T-helper 1 cell treated with Interleukin-12 subunit alpha and Interleukin-12 subunit beta and Interleukin-4 antibody, amounts not matched to agents 30 μg/mL and 1 μg/mL, for 36 hours (primary cell): ENCODE measurements at regions not wholly inside any gene's neighbourhood (a gene's known extent, or its start where the extent isn't known, plus 50 kb on each side); places are given as distances from the start of the nearest gene placed in this dataset.
A peak's percentile ranks its signal among the peaks of the same experiment; 100 is the strongest.

Source experiments
- H3K27ac Mint-ChIP-seq: one replicate; pipeline ENCODE4 v1.8.0; 2021; ENCODE audit warnings: mild to moderate bottlenecking, mixed read lengths
- H3K27me3 Mint-ChIP-seq: one replicate; pipeline ENCODE4 v1.8.0; 2021; ENCODE audit warnings: low read depth, mixed read lengths
- H3K36me3 Mint-ChIP-seq: one replicate; pipeline ENCODE4 v1.8.0; 2021; ENCODE audit warnings: low read depth, mixed read lengths
- H3K4me1 Mint-ChIP-seq: one replicate; pipeline ENCODE4 v1.8.0; 2021; ENCODE audit warnings: low read depth, mixed read lengths
- H3K4me3 Mint-ChIP-seq: one replicate; pipeline ENCODE4 v1.8.0; 2021; ENCODE audit warnings: mild to moderate bottlenecking, moderate library complexity, mixed read lengths
- H3K9me3 Mint-ChIP-seq: one replicate; pipeline ENCODE4 v1.8.0; 2021; ENCODE audit warnings: mixed read lengths

GRCh38 chr11:69979632-69980031 lies 98.5 kb upstream of the ANO1 start:
- no peaks in the 10 kb centered on the region for H3K9me3 Mint-ChIP-seq
- no peak overlapping the region for H3K4me3 Mint-ChIP-seq
- no peaks in the 10 kb centered on the region for H3K36me3 Mint-ChIP-seq
- H3K27ac Mint-ChIP-seq = no peak overlapping the region
- peaks cover 21% of the 10 kb centered on the region for H3K27me3 Mint-ChIP-seq
- H3K4me1 Mint-ChIP-seq = no peaks in the 10 kb centered on the region

GRCh38 chr11:69981119-69981784 lies 96.9 kb upstream of the ANO1 start:
- Mint-ChIP-seq H3K27me3 (peaks cover 27% of the 10 kb centered on the region), H3K4me3 (no peak overlapping the region), H3K36me3 (no peaks in the 10 kb centered on the region)

GRCh38 chr11:69982690-69983570 lies 95.2 kb upstream of the ANO1 start:
- no peak overlapping the region for H3K4me3 Mint-ChIP-seq
- H3K36me3 Mint-ChIP-seq = no peaks in the 10 kb centered on the region
- no peaks in the 10 kb centered on the region for H3K9me3 Mint-ChIP-seq
- no peak overlapping the region for H3K27ac Mint-ChIP-seq
- peaks cover 41% of the 10 kb centered on the region for H3K27me3 Mint-ChIP-seq
- H3K4me1 Mint-ChIP-seq = no peaks in the 10 kb centered on the region

More at GRCh38 chr11:69981119-69981784, 96.9 kb upstream of the ANO1 start:
- Mint-ChIP-seq H3K27ac (no peak overlapping the region), H3K4me1 (no peaks in the 10 kb centered on the region), H3K9me3 (no peaks in the 10 kb centered on the region)

- H3K4me1 Mint-ChIP-seq = no peaks in the 10 kb centered on the region
- H3K4me3 Mint-ChIP-seq = no peak overlapping the region
- no peaks in the 10 kb centered on the region for H3K36me3 Mint-ChIP-seq
- no peak overlapping the region for H3K27ac Mint-ChIP-seq
- peaks cover 47% of the 10 kb centered on the region for H3K27me3 Mint-ChIP-seq
- no peaks in the 10 kb centered on the region for H3K9me3 Mint-ChIP-seq
Observed at GRCh38 chr11:69983571-69983877, 94.6 kb upstream of the ANO1 start.

GRCh38 chr11:69983897-69984438 lies 94.1 kb upstream of the ANO1 start:
- Mint-ChIP-seq H3K27ac (no peak overlapping the region), H3K36me3 (no peaks in the 10 kb centered on the region), H3K4me1 (no peaks in the 10 kb centered on the region), H3K4me3 (no peak overlapping the region), H3K27me3 (peaks cover 51% of the 10 kb centered on the region), H3K9me3 (no peaks in the 10 kb centered on the region)

GRCh38 chr11:69984457-69985261 lies 93.5 kb upstream of the ANO1 start:
- H3K27ac Mint-ChIP-seq = no peak overlapping the region
- H3K4me3 Mint-ChIP-seq = no peak overlapping the region
- H3K9me3 Mint-ChIP-seq = no peaks in the 10 kb centered on the region
- no peaks in the 10 kb centered on the region for H3K36me3 Mint-ChIP-seq
- peaks cover 51% of the 10 kb centered on the region for H3K27me3 Mint-ChIP-seq
- no peaks in the 10 kb centered on the region for H3K4me1 Mint-ChIP-seq

- Mint-ChIP-seq H3K9me3 (no peaks in the 10 kb centered on the region), H3K4me3 (no peak overlapping the region), H3K27ac (no peak overlapping the region), H3K4me1 (no peaks in the 10 kb centered on the region), H3K27me3 (peaks cover 55% of the 10 kb centered on the region), H3K36me3 (no peaks in the 10 kb centered on the region)
Observed at GRCh38 chr11:69985331-69985640, 92.8 kb upstream of the ANO1 start.

- Mint-ChIP-seq H3K27me3 (peaks cover 58% of the 10 kb centered on the region), H3K9me3 (no peaks in the 10 kb centered on the region), H3K27ac (no peak overlapping the region), H3K4me1 (no peaks in the 10 kb centered on the region), H3K36me3 (no peaks in the 10 kb centered on the region), H3K4me3 (no peak overlapping the region)
Observed at GRCh38 chr11:69985641-69986439, 92.3 kb upstream of the ANO1 start.

- Mint-ChIP-seq H3K27me3 (peaks cover 63% of the 10 kb centered on the region), H3K9me3 (no peaks in the 10 kb centered on the region), H3K4me1 (no peaks in the 10 kb centered on the region), H3K27ac (no peak overlapping the region), H3K36me3 (no peaks in the 10 kb centered on the region), H3K4me3 (no peak overlapping the region)
Observed at GRCh38 chr11:69986440-69986787, 91.7 kb upstream of the ANO1 start.

GRCh38 chr11:69986830-69987229 lies 91.3 kb upstream of the ANO1 start:
- H3K27ac Mint-ChIP-seq = no peak overlapping the region
- H3K9me3 Mint-ChIP-seq = no peaks in the 10 kb centered on the region
- H3K27me3 Mint-ChIP-seq = peaks cover 67% of the 10 kb centered on the region
- H3K36me3 Mint-ChIP-seq = no peaks in the 10 kb centered on the region
- H3K4me3 Mint-ChIP-seq = no peak overlapping the region
- H3K4me1 Mint-ChIP-seq = no peaks in the 10 kb centered on the region

GRCh38 chr11:69992026-69992425 lies 86.1 kb upstream of the ANO1 start:
- Mint-ChIP-seq H3K9me3 (peaks cover 11% of the 10 kb centered on the region), H3K27ac (no peak overlapping the region), H3K36me3 (peaks cover 1% of the 10 kb centered on the region), H3K4me1 (peaks cover 2% of the 10 kb centered on the region), H3K27me3 (peaks cover 38% of the 10 kb centered on the region), H3K4me3 (no peak overlapping the region)

- H3K27ac Mint-ChIP-seq = no peak overlapping the region
Observed at GRCh38 chr11:69992943-69993694, 85.0 kb upstream of the ANO1 start.

GRCh38 chr11:69994810-69995209 lies 83.3 kb upstream of the ANO1 start:
- no peak overlapping the region for H3K4me3 Mint-ChIP-seq
- peaks cover 4% of the 10 kb centered on the region for H3K4me1 Mint-ChIP-seq
- peaks cover 2% of the 10 kb centered on the region for H3K36me3 Mint-ChIP-seq
- H3K27me3 Mint-ChIP-seq = peaks cover 26% of the 10 kb centered on the region
- peak overlapping the region; percentile 29 for H3K27ac Mint-ChIP-seq
- H3K9me3 Mint-ChIP-seq = peaks cover 11% of the 10 kb centered on the region

More at GRCh38 chr11:69992943-69993694, 85.0 kb upstream of the ANO1 start:
- Mint-ChIP-seq H3K4me3 (no peak overlapping the region), H3K9me3 (peaks cover 11% of the 10 kb centered on the region), H3K36me3 (peaks cover 1% of the 10 kb centered on the region), H3K27me3 (peaks cover 34% of the 10 kb centered on the region), H3K4me1 (peaks cover 2% of the 10 kb centered on the region)
